HCT116 (cell line): ENCODE measurements at regions not wholly inside any gene's neighbourhood (a gene's known extent, or its start where the extent isn't known, plus 50 kb on each side); places are given as distances from the start of the nearest gene placed in this dataset.

Source experiments
- ATAC-seq: fragments of 200-7000 bp; cut with Tn5 transposase; 2 replicates; pipeline ENCODE4 v1.9.1; 2020; ENCODE audit warnings: mild to moderate bottlenecking, moderate library complexity
- BruUV-seq: library from RNA; stranded (reverse); fragments of 400-500 nt; replicated peaks from 2 replicates; lab custom pipeline; 2021; lab: Mats Ljungman, UMichigan
- CTCF ChIA-PET: fragments of 300-600 bp; sonication (Branson Sonifier 250); formaldehyde crosslinking; loops from one replicate; lab custom pipeline; 2021; ENCODE audit warnings: antibody characterized with exemption; lab: Charles Lee
- POLR2A ChIA-PET: fragments of 300-600, 350-600 bp; sonication (Branson Sonifier 250); formaldehyde crosslinking; loops from one replicate; lab custom pipeline; 2021; ENCODE audit warnings: antibody characterized with exemption; lab: Charles Lee
- RAD21 ChIA-PET, 2 experiments: fragments of 300-600 bp; sonication (Branson Sonifier 250); formaldehyde crosslinking; loops; one replicate each; lab custom pipeline; 2023; ENCODE audit warnings: low total read pairs in 2 of 2; ENCODE audit not compliant: uncharacterized antibody in 2 of 2, unreplicated experiment in 2 of 2, low non-redundant PET in 1 of 2; lab: Charles Lee
- DNase-seq: peaks from one replicate; pipeline ENCODE4 v3.0.0-alpha.2; 2010; ENCODE audit warnings: low read depth, low spot score
- H2AFZ ChIP-seq: fragments of 200-600 bp; shearing (Covaris generic), sonication (generic); 2 replicates; pipeline ENCODE4 v1.6.1; 2017; ENCODE audit warnings: low read depth, mixed run types, mixed read lengths, antibody characterized with exemption, low read length; ENCODE audit not compliant: poor library complexity, severe bottlenecking
- H3K27ac ChIP-seq: 2 replicates; pipeline ENCODE4 v1.5.1; 2012; ENCODE audit warnings: low read depth, low read length
- H3K27me3 ChIP-seq: fragments of 200-600 bp; sonication (generic); 2 replicates; pipeline ENCODE4 v1.6.1; 2016; ENCODE audit warnings: mixed run types, low read length, mixed read lengths; ENCODE audit not compliant: insufficient read depth
- H3K36me3 ChIP-seq, 2 experiments: fragments of 200-500 bp in 1 of 2; fragments of 200-600 bp in 1 of 2; sonication (Bioruptor generic) in 1 of 2; sonication (generic) in 1 of 2; 2 replicates each; pipeline versions ENCODE4 v1.5.1 to v1.6.1; 2014 to 2016; ENCODE audit warnings: low read length in 2 of 2, inconsistent platforms in 1 of 2, mixed read lengths in 1 of 2, mixed run types in 1 of 2; ENCODE audit not compliant: insufficient read depth in 2 of 2, control insufficient read depth in 1 of 2
- H3K4me1 ChIP-seq, 2 experiments: fragments of 200-600 bp in 1 of 2; sonication (generic) in 1 of 2; 2 replicates each; pipeline versions ENCODE4 v1.5.1 to v1.6.1; 2012 to 2017; ENCODE audit warnings: low read length in 2 of 2, inconsistent platforms in 1 of 2, mild to moderate bottlenecking in 1 of 2, mixed read lengths in 1 of 2, mixed run types in 1 of 2, moderate library complexity in 1 of 2; ENCODE audit not compliant: insufficient read depth in 2 of 2, control insufficient read depth in 1 of 2
- H3K4me2 ChIP-seq: fragments of 200-600 bp; sonication (generic); 2 replicates; pipeline ENCODE4 v1.6.1; 2017; ENCODE audit warnings: mixed run types, low read length, mixed read lengths
- H3K4me3 ChIP-seq, 2 experiments: fragments of 200-600 bp in 1 of 2; sonication (generic) in 1 of 2; replicated peaks in 1 of 2; 2 replicates each; pipeline ENCODE4 v1.5.1; 2011 to 2016; ENCODE audit warnings: low read length in 2 of 2, control low read depth in 1 of 2, low read depth in 1 of 2, mild to moderate bottlenecking in 1 of 2, mixed read lengths in 1 of 2, mixed run types in 1 of 2
- H3K79me2 ChIP-seq: fragments of 200-600 bp; sonication (generic); 2 replicates; pipeline ENCODE4 v1.6.1; 2017; ENCODE audit warnings: mild to moderate bottlenecking, mixed run types, low read length, moderate library complexity, mixed read lengths; ENCODE audit not compliant: insufficient read depth
- H3K9ac ChIP-seq: fragments of 200-600 bp; sonication (generic); 2 replicates; pipeline ENCODE4 v1.6.1; 2016; ENCODE audit warnings: low read length, mixed read lengths
- H3K9me2 ChIP-seq: fragments of 200-600 bp; sonication (generic), shearing (Covaris generic); 2 replicates; pipeline ENCODE4 v1.6.1; 2017; ENCODE audit warnings: mixed run types, mild to moderate bottlenecking, moderate library complexity; ENCODE audit not compliant: insufficient read depth
- H3K9me3 ChIP-seq, 2 experiments: fragments of 200-500 bp in 1 of 2; fragments of 200-600 bp in 1 of 2; sonication (Bioruptor generic) in 1 of 2; sonication (generic) in 1 of 2; 2 replicates each; pipeline ENCODE4 v1.6.1; 2014 to 2017; ENCODE audit warnings: low read length in 2 of 2, mixed read lengths in 2 of 2, inconsistent platforms in 1 of 2, low read depth in 1 of 2, mild to moderate bottlenecking in 1 of 2, mixed run types in 1 of 2, moderate library complexity in 1 of 2; ENCODE audit not compliant: control insufficient read depth in 1 of 2, insufficient read depth in 1 of 2
- H4K20me1 ChIP-seq: fragments of 200-600 bp; sonication (generic), shearing (Covaris generic); 2 replicates; pipeline ENCODE4 v1.6.1; 2017; ENCODE audit warnings: mixed run types, mild to moderate bottlenecking, moderate library complexity; ENCODE audit not compliant: insufficient read depth
- EZH2 ChIP-seq: fragments of 200-600 bp; sonication (generic); IDR thresholded peaks from 2 replicates; pipeline ENCODE4 v1.6.1; 2017; ENCODE audit warnings: antibody characterized with exemption, mixed run types
- POLR2A ChIP-seq: IDR thresholded peaks from 2 replicates; pipeline ENCODE4 v1.7.0; 2011; ENCODE audit warnings: borderline replicate concordance; ENCODE audit not compliant: insufficient read depth, insufficient read length; ENCODE audit errors: extremely low read depth
- SIN3A ChIP-seq: IDR thresholded peaks from 2 replicates; pipeline ENCODE4 v1.6.1; 2012; ENCODE audit warnings: low read depth
- SP1 ChIP-seq: IDR thresholded peaks from 2 replicates; pipeline ENCODE4 v1.6.1; 2012; ENCODE audit warnings: low read depth
- TCF7L2 ChIP-seq: IDR thresholded peaks from 2 replicates; pipeline ENCODE4 v1.7.0; 2011; ENCODE audit warnings: borderline replicate concordance, inconsistent platforms; ENCODE audit not compliant: insufficient read depth, insufficient read length; ENCODE audit errors: extremely low read depth
- intact Hi-C: fragments of 100-400 bp; cut with micrococcal nuclease; formaldehyde crosslinking; loops from 2 replicates; pipeline ENCODE4 v1.10.0; 2022
- TF ChIP-seq, protein P1 (sequence below): IDR thresholded peaks from 2 replicates; pipeline ENCODE4 v1.6.1; 2012; ENCODE audit warnings: low read depth
- TF ChIP-seq, protein P2 (sequence below): IDR thresholded peaks from 2 replicates; pipeline ENCODE4 v1.6.1; 2012
- TF ChIP-seq, protein P3 (sequence below): IDR thresholded peaks from 2 replicates; pipeline ENCODE4 v1.6.1; 2011; ENCODE audit warnings: mild to moderate bottlenecking, low read length, moderate library complexity; ENCODE audit not compliant: insufficient replicate concordance; ENCODE audit errors: extremely low read depth

DNA sequence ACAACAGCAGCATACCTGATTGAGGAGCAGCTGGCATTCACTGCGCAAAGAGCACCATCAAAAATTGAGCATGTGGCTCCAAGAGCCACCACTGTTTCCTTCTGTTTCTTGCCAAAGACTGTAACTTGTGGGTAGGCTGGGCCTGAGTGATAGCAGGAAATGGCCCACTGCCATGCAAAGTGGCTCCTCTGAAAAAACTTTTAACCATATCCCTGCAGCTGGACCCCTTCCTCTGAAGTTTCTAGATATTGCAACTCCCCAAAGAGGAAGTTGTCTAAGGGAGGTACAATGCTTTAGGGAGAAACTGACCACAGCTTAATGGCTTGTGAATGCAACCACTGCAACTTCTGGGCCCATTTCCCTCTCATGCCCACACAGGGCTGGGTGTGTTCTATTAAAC, 355.4 kb upstream of the PDE4D start:
- ChIA-PET CTCF (no interaction called here), POLR2A (no interaction called here), RAD21 (no interaction called here)
- Histone ChIP-seq H3K9ac (no peak overlapping the region), H3K4me1 (no peaks in the 10 kb centered on the region), H3K27ac (no peak overlapping the region), H3K4me2 (no peak overlapping the region), H4K20me1 (no peaks in the 10 kb centered on the region), H3K36me3 (no peaks in the 10 kb centered on the region), H3K9me3 (no peaks in the 10 kb centered on the region), H3K79me2 (no peaks in the 10 kb centered on the region), H3K27me3 (peaks cover 8% of the 10 kb centered on the region; the same call in 1 of the 2 replicates), H3K9me2 (no peaks in the 10 kb centered on the region), H3K4me3 (no peak overlapping the region), H2AFZ (no peak overlapping the region)
- no peak for ATAC-seq
- no peak for DNase-seq
- no peak for TF ChIP-seq SIN3A
- no peak for TF ChIP-seq TCF7L2
- TF ChIP-seq SP1 = no peak
- TF ChIP-seq, protein P1, sequence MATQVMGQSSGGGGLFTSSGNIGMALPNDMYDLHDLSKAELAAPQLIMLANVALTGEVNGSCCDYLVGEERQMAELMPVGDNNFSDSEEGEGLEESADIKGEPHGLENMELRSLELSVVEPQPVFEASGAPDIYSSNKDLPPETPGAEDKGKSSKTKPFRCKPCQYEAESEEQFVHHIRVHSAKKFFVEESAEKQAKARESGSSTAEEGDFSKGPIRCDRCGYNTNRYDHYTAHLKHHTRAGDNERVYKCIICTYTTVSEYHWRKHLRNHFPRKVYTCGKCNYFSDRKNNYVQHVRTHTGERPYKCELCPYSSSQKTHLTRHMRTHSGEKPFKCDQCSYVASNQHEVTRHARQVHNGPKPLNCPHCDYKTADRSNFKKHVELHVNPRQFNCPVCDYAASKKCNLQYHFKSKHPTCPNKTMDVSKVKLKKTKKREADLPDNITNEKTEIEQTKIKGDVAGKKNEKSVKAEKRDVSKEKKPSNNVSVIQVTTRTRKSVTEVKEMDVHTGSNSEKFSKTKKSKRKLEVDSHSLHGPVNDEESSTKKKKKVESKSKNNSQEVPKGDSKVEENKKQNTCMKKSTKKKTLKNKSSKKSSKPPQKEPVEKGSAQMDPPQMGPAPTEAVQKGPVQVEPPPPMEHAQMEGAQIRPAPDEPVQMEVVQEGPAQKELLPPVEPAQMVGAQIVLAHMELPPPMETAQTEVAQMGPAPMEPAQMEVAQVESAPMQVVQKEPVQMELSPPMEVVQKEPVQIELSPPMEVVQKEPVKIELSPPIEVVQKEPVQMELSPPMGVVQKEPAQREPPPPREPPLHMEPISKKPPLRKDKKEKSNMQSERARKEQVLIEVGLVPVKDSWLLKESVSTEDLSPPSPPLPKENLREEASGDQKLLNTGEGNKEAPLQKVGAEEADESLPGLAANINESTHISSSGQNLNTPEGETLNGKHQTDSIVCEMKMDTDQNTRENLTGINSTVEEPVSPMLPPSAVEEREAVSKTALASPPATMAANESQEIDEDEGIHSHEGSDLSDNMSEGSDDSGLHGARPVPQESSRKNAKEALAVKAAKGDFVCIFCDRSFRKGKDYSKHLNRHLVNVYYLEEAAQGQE = no peak
- TF ChIP-seq, protein P2, sequence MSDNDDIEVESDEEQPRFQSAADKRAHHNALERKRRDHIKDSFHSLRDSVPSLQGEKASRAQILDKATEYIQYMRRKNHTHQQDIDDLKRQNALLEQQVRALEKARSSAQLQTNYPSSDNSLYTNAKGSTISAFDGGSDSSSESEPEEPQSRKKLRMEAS = no peak
- TF ChIP-seq, protein P3, sequence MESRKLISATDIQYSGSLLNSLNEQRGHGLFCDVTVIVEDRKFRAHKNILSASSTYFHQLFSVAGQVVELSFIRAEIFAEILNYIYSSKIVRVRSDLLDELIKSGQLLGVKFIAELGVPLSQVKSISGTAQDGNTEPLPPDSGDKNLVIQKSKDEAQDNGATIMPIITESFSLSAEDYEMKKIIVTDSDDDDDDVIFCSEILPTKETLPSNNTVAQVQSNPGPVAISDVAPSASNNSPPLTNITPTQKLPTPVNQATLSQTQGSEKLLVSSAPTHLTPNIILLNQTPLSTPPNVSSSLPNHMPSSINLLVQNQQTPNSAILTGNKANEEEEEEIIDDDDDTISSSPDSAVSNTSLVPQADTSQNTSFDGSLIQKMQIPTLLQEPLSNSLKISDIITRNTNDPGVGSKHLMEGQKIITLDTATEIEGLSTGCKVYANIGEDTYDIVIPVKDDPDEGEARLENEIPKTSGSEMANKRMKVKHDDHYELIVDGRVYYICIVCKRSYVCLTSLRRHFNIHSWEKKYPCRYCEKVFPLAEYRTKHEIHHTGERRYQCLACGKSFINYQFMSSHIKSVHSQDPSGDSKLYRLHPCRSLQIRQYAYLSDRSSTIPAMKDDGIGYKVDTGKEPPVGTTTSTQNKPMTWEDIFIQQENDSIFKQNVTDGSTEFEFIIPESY = no peak
- no peak for TF ChIP-seq EZH2
- TF ChIP-seq POLR2A = no peak
- intact Hi-C loops = loop anchor here (10.0 kb wide), 1 partner anchor 64 kb away; no protein-coding TSS in a partner anchor
- no TSS peak for BruUV-seq
